ENCODE measurements at regions not wholly inside any gene's neighbourhood (a gene's known extent, or its start where the extent isn't known, plus 50 kb on each side); places are given as distances from the start of the nearest gene placed in this dataset.

- no peaks in the 10 kb centered on the region for H3F3A ChIP-seq (ENCODE audit: control insufficient read depth, insufficient read depth)
- TF ChIP-seq EZH2phosphoT487 (IDR thresholded peaks at IDR 0.05; ENCODE audit: borderline replicate concordance, low read length) (no peak), CTCF (IDR thresholded peaks at IDR 0.05; ENCODE audit: low read depth, low read length, poor library complexity, severe bottlenecking) (no peak)
- H4K20me1 ChIP-seq (ENCODE audit: control insufficient read depth, insufficient read depth, low read depth, low read length) = no peaks in the 10 kb centered on the region
- H3K4me2 ChIP-seq (ENCODE audit: low read length) = no peak overlapping the region
- no peaks in the 10 kb centered on the region for H3K36me3 ChIP-seq (ENCODE audit: control insufficient read depth, low read length)
- H3K4me1 ChIP-seq (ENCODE audit: control insufficient read depth, low read length) = no peaks in the 10 kb centered on the region
- no peaks in the 10 kb centered on the region for H3K79me2 ChIP-seq (ENCODE audit: control insufficient read depth, low read length)
- H3K9me2 ChIP-seq (replicated peaks; ENCODE audit: control insufficient read depth, low read length) = no peaks in the 10 kb centered on the region
- H3K9me3 ChIP-seq (ENCODE audit: control insufficient read depth, insufficient read depth, low read length) = no peaks in the 10 kb centered on the region
- H3K27me3 ChIP-seq (ENCODE audit: control insufficient read depth, low read length) = no peaks in the 10 kb centered on the region
- H3K4me3 ChIP-seq (ENCODE audit: low read length) = no peak overlapping the region
- H3K27ac ChIP-seq (ENCODE audit: low read depth, low read length) = no peak overlapping the region
These were observed 408.3 kb upstream of the MGMT start for GRCh38 chr10:129058664-129059155.

- Histone ChIP-seq H3F3A (ENCODE audit: control insufficient read depth, insufficient read depth) (no peaks in the 10 kb centered on the region), H3K4me2 (ENCODE audit: low read length) (no peak overlapping the region), H3K9me2 (replicated peaks; ENCODE audit: control insufficient read depth, low read length) (no peaks in the 10 kb centered on the region), H3K4me3 (ENCODE audit: low read length) (no peak overlapping the region), H3K9me3 (ENCODE audit: control insufficient read depth, insufficient read depth, low read length) (no peaks in the 10 kb centered on the region), H3K79me2 (ENCODE audit: control insufficient read depth, low read length) (no peaks in the 10 kb centered on the region), H3K36me3 (ENCODE audit: control insufficient read depth, low read length) (no peaks in the 10 kb centered on the region), H3K27ac (ENCODE audit: low read depth, low read length) (no peak overlapping the region), H3K4me1 (ENCODE audit: control insufficient read depth, low read length) (no peaks in the 10 kb centered on the region), H3K27me3 (ENCODE audit: control insufficient read depth, low read length) (no peaks in the 10 kb centered on the region), H4K20me1 (ENCODE audit: control insufficient read depth, insufficient read depth, low read depth, low read length) (no peaks in the 10 kb centered on the region)
- TF ChIP-seq EZH2phosphoT487 (IDR thresholded peaks at IDR 0.05; ENCODE audit: borderline replicate concordance, low read length) (no peak), CTCF (IDR thresholded peaks at IDR 0.05; ENCODE audit: low read depth, low read length, poor library complexity, severe bottlenecking) (no peak)
These were observed 407.1 kb upstream of the MGMT start for GRCh38 chr10:129059977-129060376.

GRCh38 chr10:129063212-129063611 lies 403.8 kb upstream of the MGMT start:
- Histone ChIP-seq H3K36me3 (ENCODE audit: control insufficient read depth, low read length) (no peaks in the 10 kb centered on the region), H3K4me2 (ENCODE audit: low read length) (no peak overlapping the region), H4K20me1 (ENCODE audit: control insufficient read depth, insufficient read depth, low read depth, low read length) (no peaks in the 10 kb centered on the region), H3K4me1 (ENCODE audit: control insufficient read depth, low read length) (no peaks in the 10 kb centered on the region), H3K79me2 (ENCODE audit: control insufficient read depth, low read length) (no peaks in the 10 kb centered on the region), H3K27me3 (ENCODE audit: control insufficient read depth, low read length) (no peaks in the 10 kb centered on the region), H3F3A (ENCODE audit: control insufficient read depth, insufficient read depth) (no peaks in the 10 kb centered on the region), H3K9me3 (ENCODE audit: control insufficient read depth, insufficient read depth, low read length) (no peaks in the 10 kb centered on the region), H3K4me3 (ENCODE audit: low read length) (no peak overlapping the region), H3K27ac (ENCODE audit: low read depth, low read length) (no peak overlapping the region), H3K9me2 (replicated peaks; ENCODE audit: control insufficient read depth, low read length) (no peaks in the 10 kb centered on the region)
- no peak for TF ChIP-seq EZH2phosphoT487 (IDR thresholded peaks at IDR 0.05; ENCODE audit: borderline replicate concordance, low read length)
- TF ChIP-seq CTCF (IDR thresholded peaks at IDR 0.05; ENCODE audit: low read depth, low read length, poor library complexity, severe bottlenecking) = no peak

Measured in DOHH2 (cell line).